NT2/D1 (cell line): ENCODE measurements at regions not wholly inside any gene's neighbourhood (a gene's known extent, or its start where the extent isn't known, plus 50 kb on each side); places are given as distances from the start of the nearest gene placed in this dataset.

ENCODE experiments used
- SUZ12 ChIP-seq: IDR thresholded peaks from 2 replicates; pipeline ENCODE4 v1.6.1; 2011; ENCODE audit not compliant: insufficient read length, insufficient read depth; ENCODE audit errors: extremely low read depth
- YY1 ChIP-seq: IDR thresholded peaks from 2 replicates; pipeline ENCODE4 v1.6.1; 2011; ENCODE audit not compliant: insufficient read length, insufficient read depth

- no peak for TF ChIP-seq YY1
- no peak for TF ChIP-seq SUZ12
These were observed 267.2 kb downstream of the MAN2A1 start for GRCh38 chr5:109956884-109957283.
